GM18502 (cell line): ENCODE measurements at regions not wholly inside any gene's neighbourhood (a gene's known extent, or its start where the extent isn't known, plus 50 kb on each side); places are given as distances from the start of the nearest gene placed in this dataset.

Experiments
- ATAC-seq: cut with Tn5 transposase; IDR thresholded peaks from one replicate; pipeline ENCODE4 v1.9.1; 2021; ENCODE audit warnings: mild to moderate bottlenecking; ENCODE audit not compliant: unreplicated experiment, poor library complexity

GRCh38 chr16:49216593-49216992 lies 65.0 kb downstream of the CBLN1 start:
- no peak for ATAC-seq

GRCh38 chr16:49213594-49213993 lies 68.0 kb downstream of the CBLN1 start:
- ATAC-seq = no peak

- no peak for ATAC-seq
These were observed 77.4 kb downstream of the CBLN1 start for GRCh38 chr16:49204191-49204590.

GRCh38 chr16:49203361-49203760 lies 78.3 kb downstream of the CBLN1 start:
- ATAC-seq = no peak

DNA sequence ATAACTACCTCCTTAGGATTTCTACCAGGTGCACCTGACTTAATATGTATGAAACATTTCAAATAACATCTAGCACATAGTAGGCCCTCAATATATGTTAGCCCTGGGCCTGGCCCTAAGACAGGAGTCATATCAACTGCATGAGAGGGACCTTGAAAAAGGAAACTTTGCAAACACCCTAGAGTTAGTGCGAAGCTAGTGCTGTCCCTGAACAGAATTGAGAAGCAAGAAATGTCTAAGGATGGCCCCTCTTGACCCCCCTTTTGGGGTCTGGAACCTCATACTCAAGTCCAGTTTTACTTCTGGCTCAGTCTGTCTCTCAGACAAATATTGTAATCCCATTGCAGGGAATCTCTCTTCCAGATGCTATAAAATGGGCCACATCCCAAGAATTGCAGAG lies 80.5 kb downstream of the CBLN1 start:
- no peak for ATAC-seq

DNA sequence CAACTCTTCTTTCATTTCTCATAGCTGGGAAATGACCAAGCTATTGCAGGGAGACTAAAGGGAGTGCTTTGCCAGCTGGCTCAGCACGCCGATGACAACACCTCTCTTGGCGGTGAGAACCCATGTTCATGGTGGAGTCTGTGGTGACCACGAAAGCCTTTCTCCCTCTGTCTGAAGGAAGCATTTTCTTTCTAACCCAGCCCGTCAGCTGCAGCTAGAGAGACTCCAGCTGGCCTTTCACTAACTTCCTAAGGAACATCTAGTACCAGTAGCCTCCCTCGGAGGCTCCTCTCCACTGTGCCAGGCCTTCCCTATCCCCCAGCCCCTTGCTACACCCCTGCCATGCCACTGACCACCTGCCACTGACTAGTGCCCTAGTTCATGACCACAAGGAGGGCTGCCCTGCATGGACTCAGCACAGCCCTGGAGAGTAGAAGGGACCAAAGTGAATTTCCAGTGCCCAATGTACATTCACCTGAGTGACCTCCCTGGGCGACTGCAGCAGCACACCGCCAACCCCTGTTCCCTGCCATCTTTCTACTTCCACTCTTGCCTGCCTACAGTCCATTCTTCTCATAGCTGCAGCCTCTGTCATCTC lies 81.3 kb downstream of the CBLN1 start:
- no peak for ATAC-seq

- no peak for ATAC-seq
These were observed 86.4 kb downstream of the CBLN1 start for GRCh38 chr16:49195237-49195548.

GRCh38 chr16:49194537-49195236 lies 87.0 kb downstream of the CBLN1 start:
- no peak for ATAC-seq

- ATAC-seq = no peak
These were observed 88.0 kb downstream of the CBLN1 start for GRCh38 chr16:49193596-49193995.

DNA sequence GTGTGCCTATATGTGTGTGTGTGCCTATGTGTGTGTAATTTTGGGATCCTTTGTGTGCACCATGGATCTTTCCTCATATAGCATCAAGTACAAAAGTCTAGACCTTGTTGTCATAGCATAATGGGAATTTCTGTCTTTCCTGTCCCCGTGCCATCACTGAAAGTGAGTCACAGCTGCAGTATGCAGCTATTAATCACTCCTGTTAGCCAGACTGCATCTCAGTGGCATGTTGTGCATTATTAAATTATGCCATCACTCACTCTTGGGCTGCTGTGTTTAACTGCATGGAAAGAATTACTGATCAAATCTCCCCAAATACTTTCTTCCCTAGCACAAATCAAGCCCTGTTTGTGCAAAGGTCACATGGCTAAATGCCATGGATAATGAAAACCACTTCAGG lies 92.4 kb downstream of the CBLN1 start:
- ATAC-seq = no peak

- no peak for ATAC-seq
These were observed 97.7 kb downstream of the CBLN1 start for GRCh38 chr16:49183911-49184310.

DNA sequence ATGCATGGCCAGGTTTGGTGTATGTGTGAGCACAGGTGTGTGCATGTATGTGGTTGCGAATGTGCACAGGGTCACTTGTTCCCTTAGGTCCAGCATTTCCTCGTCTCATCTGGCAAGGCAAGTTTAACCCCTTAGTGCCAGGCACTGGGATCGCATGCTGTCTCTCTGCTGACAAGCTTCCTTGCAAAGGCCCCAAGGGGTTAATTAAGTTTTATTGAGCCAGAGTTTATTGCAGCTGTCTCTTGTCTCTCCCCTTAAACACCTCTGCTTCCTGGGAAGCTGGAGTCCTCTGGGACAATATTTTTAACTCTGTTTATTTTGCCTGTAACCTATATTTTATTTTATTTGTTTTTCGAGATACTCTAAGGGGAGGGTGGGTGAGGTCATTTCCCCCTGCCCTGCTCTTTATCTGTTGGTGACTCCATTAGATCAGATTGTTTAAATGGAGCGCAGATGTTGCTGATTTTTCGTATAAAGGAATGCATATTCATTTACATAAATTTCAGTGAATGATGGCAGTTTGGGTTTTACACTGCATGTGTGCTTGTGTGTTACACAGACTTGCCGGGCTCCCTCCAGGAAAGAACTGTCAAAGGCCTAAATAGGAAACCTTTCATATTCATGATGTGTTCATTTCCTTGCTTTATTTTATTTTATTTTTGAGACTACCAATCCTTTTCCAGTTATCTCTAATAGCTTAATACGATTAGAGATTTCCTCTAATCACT lies 99.7 kb downstream of the CBLN1 start:
- no peak for ATAC-seq

- ATAC-seq = no peak
These were observed 101.8 kb downstream of the CBLN1 start for GRCh38 chr16:49179714-49180330.

- ATAC-seq = no peak
These were observed 113.5 kb downstream of the CBLN1 start for GRCh38 chr16:49168126-49168525.

GRCh38 chr16:49165025-49165424 lies 116.6 kb downstream of the CBLN1 start:
- ATAC-seq = no peak

DNA sequence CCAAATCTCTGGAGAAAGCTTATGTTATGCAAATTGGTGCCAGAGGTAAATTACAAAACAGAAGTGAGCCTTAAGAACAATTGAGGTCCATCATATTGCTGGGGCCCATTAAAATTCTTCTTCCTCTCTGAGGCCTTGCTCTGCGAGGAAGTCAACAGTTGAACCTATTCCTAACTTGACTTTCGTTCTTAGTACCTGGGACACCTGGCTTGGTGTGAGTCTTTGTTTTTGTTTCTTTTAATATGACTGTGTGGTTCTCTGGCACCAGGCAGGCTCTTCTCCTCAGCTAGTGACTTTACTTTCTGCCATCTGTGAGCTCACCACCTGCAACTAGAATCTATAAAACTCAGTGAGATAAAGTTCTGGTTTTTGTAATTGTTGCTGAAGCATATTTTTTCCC lies 120.4 kb downstream of the CBLN1 start:
- no peak for ATAC-seq

- ATAC-seq = no peak
These were observed 123.5 kb downstream of the CBLN1 start for GRCh38 chr16:49158029-49158642.

- ATAC-seq = no peak
These were observed 131.3 kb downstream of the CBLN1 start for GRCh38 chr16:49150341-49150740.

GRCh38 chr16:49148410-49148809 lies 133.2 kb downstream of the CBLN1 start:
- no peak for ATAC-seq

- no peak for ATAC-seq
These were observed 141.0 kb downstream of the CBLN1 start for GRCh38 chr16:49140618-49141017.

DNA sequence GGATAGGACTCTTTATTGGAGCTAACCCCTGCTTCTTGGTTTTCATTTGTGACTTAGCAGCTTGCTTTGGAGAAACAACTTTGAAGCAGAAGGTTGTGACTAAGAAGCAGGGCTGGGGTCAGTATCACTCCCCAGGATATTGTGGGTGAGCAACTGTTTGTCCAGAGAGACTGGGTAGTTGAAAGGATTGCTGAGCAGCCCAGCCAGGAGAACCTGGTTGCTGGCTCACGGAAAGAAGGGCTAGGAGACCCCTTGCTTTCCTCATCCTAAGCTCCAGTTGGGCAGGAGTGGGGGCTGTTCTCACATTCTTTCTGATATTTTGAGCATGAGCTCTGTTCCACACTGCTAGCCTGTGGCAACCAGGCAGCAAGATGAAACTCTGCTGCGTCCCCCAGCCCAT lies 151.2 kb downstream of the CBLN1 start:
- no peak for ATAC-seq
